NCI-H1436 treated with DMSO at 0.1 percent for 48 hours (cell line): ENCODE measurements at regions not wholly inside any gene's neighbourhood (a gene's known extent, or its start where the extent isn't known, plus 50 kb on each side); places are given as distances from the start of the nearest gene placed in this dataset.
"Not testable (repeated sequence)": the region's sequence is repeated elsewhere in the genome, so short reads cannot be mapped to it uniquely, and the experiment has no call there.

Source experiments
- DNase-seq: peaks from one replicate; lab custom pipeline; 2025; lab: John Stamatoyannopoulos, UW

- no peak for DNase-seq
Observed at GRCh38 chr6:21847711-21848480, 254.3 kb downstream of the SOX4 start.

DNA sequence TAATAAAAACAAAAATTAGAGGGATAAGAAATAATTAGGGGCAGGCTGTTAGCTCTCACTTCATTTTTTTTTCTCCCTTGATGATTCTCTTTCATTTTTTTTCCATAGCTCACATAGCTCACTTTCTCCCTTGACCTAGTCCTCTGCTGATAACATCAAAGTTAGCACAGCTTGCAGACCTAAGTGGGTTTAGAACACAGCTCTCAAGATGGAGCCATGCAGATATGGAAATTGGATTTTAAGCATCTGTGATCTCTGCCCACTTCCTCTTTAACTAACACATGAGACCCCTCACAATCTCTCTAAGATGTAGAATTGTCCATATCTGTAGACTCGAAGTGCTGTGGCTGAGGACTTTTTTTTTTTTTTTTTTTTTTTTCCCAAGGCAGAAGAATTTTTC is 257.1 kb downstream of the SOX4 start:
- DNase-seq, result no peak

DNA sequence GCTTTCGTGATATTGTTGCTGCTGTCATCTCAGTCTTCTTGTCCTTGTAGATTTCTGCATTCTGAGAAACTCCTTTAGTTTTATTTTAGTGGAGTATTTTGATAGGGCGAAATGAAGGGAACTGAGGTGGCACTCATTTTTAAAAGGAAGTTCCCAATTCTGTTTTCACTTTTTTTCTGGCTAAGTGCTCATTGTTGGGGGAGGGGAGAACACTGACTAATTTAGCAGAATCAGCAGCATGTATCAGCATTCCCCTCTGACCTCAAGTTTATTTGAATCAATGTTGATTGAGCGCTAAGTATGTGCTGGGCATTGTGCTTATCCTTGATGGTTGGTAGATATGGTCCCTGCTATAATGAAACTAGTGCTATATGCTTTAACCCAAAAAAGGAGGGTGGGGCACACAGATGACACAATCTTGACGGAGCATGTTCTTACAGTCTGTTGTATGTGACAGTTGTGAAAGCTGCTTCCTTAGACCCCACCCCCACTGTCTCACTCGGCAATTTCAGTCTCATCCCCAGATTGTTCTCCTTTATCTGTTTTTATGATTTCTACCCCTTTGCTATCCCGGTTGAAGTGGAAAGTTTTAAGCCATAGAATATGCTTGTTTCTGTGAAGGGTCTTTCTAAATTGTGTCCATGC is 262.4 kb downstream of the SOX4 start:
- no peak for DNase-seq

DNA sequence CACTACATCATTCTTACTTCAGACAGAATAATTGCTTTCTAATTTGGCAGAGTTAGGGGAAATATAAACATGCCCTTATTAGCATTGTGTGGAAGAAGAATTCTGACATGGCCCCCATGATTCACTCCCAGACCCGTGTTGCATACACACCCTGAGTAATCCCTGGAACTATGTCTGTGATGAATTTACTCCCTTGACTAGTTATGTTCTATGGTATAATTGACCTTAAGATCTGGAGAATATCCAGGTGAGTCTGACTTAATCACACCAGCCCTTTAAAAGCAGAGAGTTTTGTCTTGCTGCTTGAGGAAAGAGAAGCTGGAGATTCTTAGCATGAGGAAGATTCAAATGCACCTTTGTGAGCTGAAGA is 262.9 kb downstream of the SOX4 start:
- DNase-seq, result no peak

- no peak for DNase-seq
Observed at GRCh38 chr6:21856844-21857243, 263.3 kb downstream of the SOX4 start.

DNA sequence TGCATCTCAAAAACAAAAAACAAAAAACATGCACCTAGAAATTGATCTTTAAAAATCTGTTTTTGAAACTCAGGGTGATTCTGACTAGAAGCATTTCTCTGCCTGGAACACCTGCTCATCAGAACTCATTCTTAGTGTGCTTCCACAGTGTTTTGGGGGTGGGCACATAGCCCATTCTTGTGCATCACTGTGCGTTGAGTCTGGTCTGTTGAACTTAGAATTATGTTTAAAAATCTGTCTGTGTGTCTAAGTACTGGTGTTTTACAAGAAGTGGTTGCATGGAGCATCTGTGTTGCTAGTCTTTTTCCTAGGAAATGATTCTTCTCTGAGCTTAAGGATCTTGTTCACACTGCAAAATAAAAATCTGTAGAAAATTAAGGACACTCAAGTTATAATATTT is 264.5 kb downstream of the SOX4 start:
- DNase-seq, result no peak

DNA sequence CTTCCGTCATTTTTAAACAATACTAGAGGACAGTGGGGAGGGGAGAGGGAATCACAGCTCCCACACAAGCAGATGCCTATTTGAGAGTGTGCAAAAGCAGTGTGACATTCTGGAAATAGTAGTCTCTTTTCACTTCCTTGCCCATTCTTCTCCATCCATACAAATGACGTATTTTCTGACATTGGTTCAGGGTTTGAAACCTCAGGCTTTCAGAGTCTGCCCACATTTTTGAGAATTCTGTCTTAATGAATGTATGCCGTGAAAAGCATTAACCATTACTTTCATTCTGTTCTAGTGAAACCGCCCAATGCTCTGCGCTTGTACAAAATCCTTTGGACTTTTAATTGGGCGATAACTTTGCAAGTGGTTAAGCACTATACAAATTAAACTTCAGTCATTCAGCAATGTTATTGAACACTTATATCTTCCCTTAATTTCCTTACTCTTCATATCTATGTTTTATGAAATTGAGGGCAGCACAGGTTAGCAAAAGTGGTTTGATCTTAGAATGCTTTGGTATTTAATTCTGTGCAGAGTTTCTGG is 265.7 kb downstream of the SOX4 start:
- no peak for DNase-seq

DNA sequence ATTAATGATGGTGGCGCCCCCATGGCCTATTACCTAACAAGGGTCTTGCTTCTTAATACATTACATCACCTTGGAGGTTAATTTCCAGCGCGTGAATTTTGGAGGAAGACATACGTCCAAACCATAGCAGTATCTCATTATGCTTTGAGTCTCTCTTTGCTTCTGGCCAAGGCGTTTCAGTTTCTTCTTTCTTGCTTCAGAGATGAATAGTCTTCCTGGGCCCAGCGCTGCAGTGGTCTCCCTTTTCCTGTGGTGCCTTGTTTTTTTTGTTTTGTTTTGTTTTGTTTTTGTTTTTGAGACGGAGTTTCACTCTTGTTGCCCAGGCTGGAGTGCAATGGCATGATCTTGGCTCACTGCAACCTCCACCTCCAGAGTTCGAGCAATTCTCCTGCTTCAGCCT is 268.4 kb downstream of the SOX4 start:
- no peak for DNase-seq

DNA sequence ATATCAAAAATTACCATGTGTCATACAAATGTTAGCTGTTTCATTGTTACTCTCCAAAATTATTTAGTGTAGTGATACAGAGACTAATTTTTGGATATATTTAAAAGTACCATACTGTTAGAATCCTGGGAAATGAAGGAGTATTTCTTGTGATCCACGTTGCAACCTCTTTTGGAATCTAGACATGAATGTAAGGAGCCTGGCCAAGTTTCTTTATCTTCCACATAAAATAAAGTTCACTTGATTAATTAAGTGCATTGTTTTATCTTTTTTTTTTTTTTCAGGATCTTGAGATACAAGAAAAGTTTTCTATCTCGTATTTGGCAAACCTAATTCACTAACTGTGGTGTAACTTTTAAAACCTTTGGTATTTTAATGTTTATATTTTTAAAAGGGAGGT is 270.7 kb downstream of the SOX4 start:
- no peak for DNase-seq

DNA sequence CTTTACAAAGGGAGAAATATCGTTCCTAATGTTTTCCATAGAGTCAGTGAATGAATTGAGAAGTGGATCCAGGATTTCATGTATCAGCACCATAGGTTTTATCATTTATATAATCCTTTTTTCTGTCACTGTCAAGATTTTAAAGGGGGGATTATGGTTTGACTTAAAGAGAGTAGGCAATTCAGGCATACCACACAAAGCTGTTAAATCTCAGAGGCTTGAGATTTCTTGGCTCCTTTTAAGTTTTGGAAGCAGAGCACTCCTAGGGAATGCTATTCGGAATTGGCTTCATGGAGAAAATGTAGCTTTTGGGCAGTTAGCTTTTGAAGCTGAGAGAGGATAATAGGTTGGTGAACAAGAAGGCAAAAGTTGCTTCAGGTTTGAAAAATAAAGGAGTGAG is 274.7 kb downstream of the SOX4 start:
- DNase-seq, result no peak

GRCh38 chr6:21869085-21869771 is 275.7 kb downstream of the SOX4 start:
- DNase-seq, result no peak

GRCh38 chr6:21870076-21870730 is 276.7 kb downstream of the SOX4 start:
- DNase-seq, result no peak

GRCh38 chr6:21871831-21872230 is 278.3 kb downstream of the SOX4 start:
- DNase-seq, result no peak

- DNase-seq, result no peak
Observed at GRCh38 chr6:21872749-21873148, 279.2 kb downstream of the SOX4 start.

GRCh38 chr6:21873562-21873961 is 280.0 kb downstream of the SOX4 start:
- no peak for DNase-seq

DNA sequence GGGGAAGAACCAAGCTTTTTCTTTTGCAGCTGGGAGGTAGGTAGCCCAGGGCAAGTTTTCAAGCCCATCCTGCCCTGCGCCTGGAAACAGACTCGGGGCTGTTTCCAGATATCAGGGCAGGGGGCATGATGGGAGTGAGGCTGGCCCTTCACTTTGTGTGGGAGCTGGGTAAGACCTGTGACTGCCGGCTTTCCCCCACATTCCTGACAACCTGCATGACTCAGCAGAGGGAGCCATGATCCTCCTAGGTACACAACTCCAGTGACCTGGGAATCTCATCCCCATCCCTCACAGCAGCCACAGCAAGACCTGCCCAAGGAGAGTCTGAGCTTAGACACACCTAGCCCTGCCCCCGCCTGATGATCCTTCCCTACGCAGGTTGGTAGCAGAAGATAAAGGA is 280.8 kb downstream of the SOX4 start:
- DNase-seq, result no peak

DNA sequence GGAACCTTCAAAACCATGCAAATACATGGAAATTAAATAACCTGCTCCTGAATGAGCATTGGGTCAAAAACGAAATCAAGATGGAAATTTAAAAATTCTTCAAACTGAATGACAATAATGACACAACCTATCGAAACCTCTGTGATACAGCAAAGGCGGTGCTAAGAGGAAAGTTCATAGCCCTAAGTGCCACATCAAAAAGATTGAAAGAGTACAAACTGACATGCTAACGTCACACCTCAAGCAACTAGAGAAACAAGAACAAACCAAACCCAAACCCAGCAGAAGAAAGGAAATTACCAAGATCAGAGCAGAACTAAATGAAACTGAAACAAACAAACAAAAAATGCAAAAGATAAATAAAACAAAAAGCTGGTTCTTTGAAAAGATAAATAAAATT is 283.5 kb downstream of the SOX4 start:
- not testable (repeated sequence) for DNase-seq

DNA sequence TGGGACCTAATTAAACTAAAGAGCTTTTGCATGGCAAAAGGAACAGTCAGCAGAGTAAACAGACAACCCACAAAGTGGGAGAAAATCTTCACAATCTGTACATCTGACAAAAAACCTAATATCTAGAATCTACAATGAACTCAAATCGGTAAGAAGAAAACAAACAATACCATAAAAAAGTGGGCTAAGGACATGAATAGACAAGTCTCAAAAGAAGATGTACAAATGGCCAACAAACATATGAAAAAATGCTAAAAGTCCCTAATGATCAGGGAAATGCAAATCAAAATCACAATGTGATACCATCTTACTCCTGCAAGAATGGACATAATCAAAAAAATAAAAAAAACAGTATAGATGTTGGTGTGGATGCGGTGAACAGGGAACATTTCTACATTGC is 286.7 kb downstream of the SOX4 start:
- DNase-seq, result not testable (repeated sequence)

- DNase-seq, result no peak
Observed at GRCh38 chr6:21881969-21882465, 288.5 kb downstream of the SOX4 start.

GRCh38 chr6:21883595-21884328 is 290.2 kb downstream of the SOX4 start:
- no peak for DNase-seq

DNA sequence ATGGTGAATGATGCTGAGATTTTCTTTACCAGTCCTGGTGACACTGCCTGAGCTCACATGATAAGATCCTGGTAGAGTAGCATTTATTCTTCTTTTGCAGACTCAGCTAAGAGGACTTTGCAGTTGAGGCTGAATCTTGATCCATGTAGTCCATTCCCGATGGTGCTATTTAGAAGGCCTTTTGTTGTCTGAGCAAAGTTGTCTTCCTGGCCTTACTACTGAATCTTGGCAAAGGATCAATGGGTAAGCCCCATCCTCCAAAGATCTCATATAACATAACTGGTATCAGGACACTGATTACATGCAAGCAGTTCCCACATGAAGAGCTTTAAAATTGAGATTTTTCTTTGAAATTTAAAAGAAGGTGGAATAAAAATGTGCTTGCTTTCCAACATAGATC is 291.6 kb downstream of the SOX4 start:
- DNase-seq, result no peak
